Neural cell (in vitro differentiated cells): ENCODE measurements at regions not wholly inside any gene's neighbourhood (a gene's known extent, or its start where the extent isn't known, plus 50 kb on each side); places are given as distances from the start of the nearest gene placed in this dataset.

Experiments
- H2AFZ ChIP-seq: fragments of 200-600, 300-800 bp; sonication (generic), shearing (Covaris generic); 2 replicates; pipeline ENCODE4 v1.6.0; 2014; ENCODE audit warnings: low read depth, mild to moderate bottlenecking, antibody characterized with exemption, low read length, moderate library complexity
- H3F3A ChIP-seq: fragments of 200-600 bp; shearing (Covaris generic); 2 replicates; pipeline ENCODE4 v1.6.1; 2016; ENCODE audit warnings: mild to moderate bottlenecking, moderate library complexity, mixed read lengths, antibody characterized with exemption, low read length; ENCODE audit not compliant: insufficient read depth, poor library complexity, severe bottlenecking
- H3K27ac ChIP-seq: fragments of 200-600, 300-800 bp; sonication (generic), shearing (Covaris generic); 2 replicates; pipeline ENCODE4 v1.5.1; 2014; ENCODE audit warnings: mild to moderate bottlenecking, low read length, moderate library complexity
- H3K27me3 ChIP-seq: fragments of 300-800, 200-600 bp; sonication (generic), shearing (Covaris generic); 2 replicates; pipeline ENCODE4 v1.6.0; 2014; ENCODE audit warnings: mild to moderate bottlenecking, low read depth, low read length, moderate library complexity; ENCODE audit not compliant: insufficient read depth
- H3K36me3 ChIP-seq: fragments of 300-800, 200-600 bp; sonication (generic), shearing (Covaris generic); 2 replicates; pipeline ENCODE4 v1.5.1; 2014; ENCODE audit warnings: mild to moderate bottlenecking, antibody characterized with exemption, low read length, moderate library complexity; ENCODE audit not compliant: insufficient read depth
- H3K4me2 ChIP-seq: fragments of 300-800, 200-600 bp; sonication (generic), shearing (Covaris generic); 2 replicates; pipeline ENCODE4 v1.6.0; 2014; ENCODE audit warnings: mild to moderate bottlenecking, low read length
- H3K4me3 ChIP-seq: fragments of 300-800, 200-600 bp; sonication (generic), shearing (Covaris generic); 2 replicates; pipeline ENCODE4 v1.5.1; 2014; ENCODE audit warnings: mild to moderate bottlenecking, low read length, moderate library complexity
- H3K79me2 ChIP-seq: fragments of 200-600 bp; shearing (Covaris generic); replicated peaks from 2 replicates; pipeline ENCODE4 v1.6.0; 2014; ENCODE audit warnings: mild to moderate bottlenecking, low read length, moderate library complexity; ENCODE audit not compliant: insufficient read depth
- H3K9ac ChIP-seq: fragments of 300-800, 200-600 bp; sonication (generic), shearing (Covaris generic); 2 replicates; pipeline ENCODE4 v1.6.1; 2016; ENCODE audit warnings: mild to moderate bottlenecking, low read length, mixed read lengths
- H3K9me2 ChIP-seq: fragments of 200-600 bp; shearing (Covaris generic); 2 replicates; pipeline ENCODE4 v1.6.1; 2016; ENCODE audit warnings: mild to moderate bottlenecking, low read length, mixed read lengths; ENCODE audit not compliant: insufficient read depth
- H3K9me3 ChIP-seq: fragments of 200-600, 300-800 bp; sonication (generic), shearing (Covaris generic); 2 replicates; pipeline ENCODE4 v1.6.1; 2016; ENCODE audit warnings: mild to moderate bottlenecking, mixed run types, low read length, moderate library complexity, mixed read lengths
- H4K20me1 ChIP-seq: fragments of 200-600 bp; shearing (Covaris generic); 2 replicates; pipeline ENCODE4 v1.6.1; 2016; ENCODE audit warnings: mild to moderate bottlenecking, mixed run types; ENCODE audit not compliant: insufficient read depth
- EP300 ChIP-seq: fragments of 450-650 bp; conservative IDR thresholded peaks from 2 replicates; pipeline ENCODE4 v1.6.1; 2014; ENCODE audit warnings: antibody characterized with exemption, mild to moderate bottlenecking, moderate library complexity; ENCODE audit not compliant: poor library complexity, severe bottlenecking
- MXI1 ChIP-seq: fragments of 450-650 bp; conservative IDR thresholded peaks from 2 replicates; pipeline ENCODE4 v1.6.1; 2014; ENCODE audit warnings: antibody characterized with exemption, mild to moderate bottlenecking; ENCODE audit not compliant: poor library complexity, severe bottlenecking
- POLR2AphosphoS5 ChIP-seq: IDR thresholded peaks from 2 replicates; pipeline ENCODE4 v1.6.1; 2012
- RAD21 ChIP-seq: fragments of 450-650 bp; conservative IDR thresholded peaks from 2 replicates; pipeline ENCODE4 v1.6.1; 2014; ENCODE audit warnings: antibody characterized with exemption, mild to moderate bottlenecking, moderate library complexity
- SMC3 ChIP-seq: fragments of 450-650 bp; conservative IDR thresholded peaks from 2 replicates; pipeline ENCODE4 v1.6.1; 2014; ENCODE audit warnings: antibody characterized with exemption, mild to moderate bottlenecking, moderate library complexity; ENCODE audit not compliant: poor library complexity
- TF ChIP-seq, protein P1 (sequence below): fragments of 450-650 bp; IDR thresholded peaks from 2 replicates; pipeline ENCODE4 v1.5.1; 2014; ENCODE audit warnings: antibody characterized with exemption, mild to moderate bottlenecking, moderate library complexity; ENCODE audit not compliant: poor library complexity, severe bottlenecking
- TF ChIP-seq, protein P2 (sequence below): IDR thresholded peaks from 2 replicates; pipeline ENCODE4 v1.6.1; 2012; ENCODE audit warnings: borderline replicate concordance

DNA sequence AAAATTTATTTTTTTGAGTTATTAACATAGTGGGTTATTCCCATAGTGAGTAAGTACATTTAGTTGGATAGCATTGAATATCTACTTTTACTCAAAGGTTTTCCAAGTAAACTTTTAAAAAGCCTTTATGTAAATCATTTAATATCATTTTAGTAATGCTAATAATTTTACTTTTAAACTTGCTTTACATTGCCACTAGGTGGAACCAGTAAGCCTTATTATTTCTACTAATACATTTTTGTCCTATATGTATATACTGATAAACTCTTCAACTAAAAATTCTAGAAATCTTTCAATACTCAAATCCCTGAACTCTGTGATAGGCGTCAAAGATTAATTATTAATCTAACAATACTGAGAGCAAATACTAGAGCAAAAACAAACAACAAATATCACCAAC, 1709.2 kb upstream of the PCDH20 start:
- no peak overlapping the region for H3K4me2 ChIP-seq
- H3K27me3 ChIP-seq: no peaks in the 10 kb centered on the region
- peak; percentile 71 for TF ChIP-seq SMC3
- no peak for TF ChIP-seq POLR2AphosphoS5
- TF ChIP-seq, protein P1, sequence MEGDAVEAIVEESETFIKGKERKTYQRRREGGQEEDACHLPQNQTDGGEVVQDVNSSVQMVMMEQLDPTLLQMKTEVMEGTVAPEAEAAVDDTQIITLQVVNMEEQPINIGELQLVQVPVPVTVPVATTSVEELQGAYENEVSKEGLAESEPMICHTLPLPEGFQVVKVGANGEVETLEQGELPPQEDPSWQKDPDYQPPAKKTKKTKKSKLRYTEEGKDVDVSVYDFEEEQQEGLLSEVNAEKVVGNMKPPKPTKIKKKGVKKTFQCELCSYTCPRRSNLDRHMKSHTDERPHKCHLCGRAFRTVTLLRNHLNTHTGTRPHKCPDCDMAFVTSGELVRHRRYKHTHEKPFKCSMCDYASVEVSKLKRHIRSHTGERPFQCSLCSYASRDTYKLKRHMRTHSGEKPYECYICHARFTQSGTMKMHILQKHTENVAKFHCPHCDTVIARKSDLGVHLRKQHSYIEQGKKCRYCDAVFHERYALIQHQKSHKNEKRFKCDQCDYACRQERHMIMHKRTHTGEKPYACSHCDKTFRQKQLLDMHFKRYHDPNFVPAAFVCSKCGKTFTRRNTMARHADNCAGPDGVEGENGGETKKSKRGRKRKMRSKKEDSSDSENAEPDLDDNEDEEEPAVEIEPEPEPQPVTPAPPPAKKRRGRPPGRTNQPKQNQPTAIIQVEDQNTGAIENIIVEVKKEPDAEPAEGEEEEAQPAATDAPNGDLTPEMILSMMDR: peak; percentile 67
- peak; percentile 74 for TF ChIP-seq RAD21
- no peak overlapping the region for H3K4me3 ChIP-seq
- H3K9me3 ChIP-seq: no peaks in the 10 kb centered on the region
- H3K36me3 ChIP-seq: no peaks in the 10 kb centered on the region
- H3K27ac ChIP-seq: no peak overlapping the region
- H4K20me1 ChIP-seq: no peaks in the 10 kb centered on the region
- no peak overlapping the region for H3K9ac ChIP-seq
- no peaks in the 10 kb centered on the region for H3K79me2 ChIP-seq
- no peak overlapping the region for H2AFZ ChIP-seq
- no peaks in the 10 kb centered on the region for H3F3A ChIP-seq
- no peaks in the 10 kb centered on the region for H3K9me2 ChIP-seq

DNA sequence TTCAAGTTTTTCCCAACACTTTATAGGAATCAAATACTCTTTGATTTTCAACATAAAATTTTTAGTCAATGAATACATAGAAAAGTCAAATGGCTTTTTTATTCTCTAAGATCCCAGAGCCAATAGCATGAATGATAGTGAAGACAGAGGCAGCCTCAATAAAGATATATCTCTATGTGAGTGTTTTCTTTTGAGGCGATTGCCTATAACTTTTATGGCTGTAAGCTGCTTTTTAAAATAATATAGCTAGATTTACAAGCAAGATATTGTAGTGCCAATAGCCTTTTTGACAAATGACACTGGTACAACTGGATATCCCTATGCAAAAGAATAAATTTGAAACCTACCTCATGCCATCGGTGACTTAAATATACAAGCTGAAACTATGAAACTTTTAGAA, 1705.2 kb upstream of the PCDH20 start:
- Histone ChIP-seq H4K20me1 (no peaks in the 10 kb centered on the region), H3K27me3 (no peaks in the 10 kb centered on the region), H3K4me3 (no peak overlapping the region), H3K36me3 (no peaks in the 10 kb centered on the region), H3K9me2 (no peaks in the 10 kb centered on the region), H3K9ac (no peak overlapping the region), H3K4me2 (no peak overlapping the region), H3K79me2 (no peaks in the 10 kb centered on the region), H3K27ac (no peak overlapping the region), H2AFZ (no peak overlapping the region), H3F3A (no peaks in the 10 kb centered on the region), H3K9me3 (no peaks in the 10 kb centered on the region)
- TF ChIP-seq, protein P2, sequence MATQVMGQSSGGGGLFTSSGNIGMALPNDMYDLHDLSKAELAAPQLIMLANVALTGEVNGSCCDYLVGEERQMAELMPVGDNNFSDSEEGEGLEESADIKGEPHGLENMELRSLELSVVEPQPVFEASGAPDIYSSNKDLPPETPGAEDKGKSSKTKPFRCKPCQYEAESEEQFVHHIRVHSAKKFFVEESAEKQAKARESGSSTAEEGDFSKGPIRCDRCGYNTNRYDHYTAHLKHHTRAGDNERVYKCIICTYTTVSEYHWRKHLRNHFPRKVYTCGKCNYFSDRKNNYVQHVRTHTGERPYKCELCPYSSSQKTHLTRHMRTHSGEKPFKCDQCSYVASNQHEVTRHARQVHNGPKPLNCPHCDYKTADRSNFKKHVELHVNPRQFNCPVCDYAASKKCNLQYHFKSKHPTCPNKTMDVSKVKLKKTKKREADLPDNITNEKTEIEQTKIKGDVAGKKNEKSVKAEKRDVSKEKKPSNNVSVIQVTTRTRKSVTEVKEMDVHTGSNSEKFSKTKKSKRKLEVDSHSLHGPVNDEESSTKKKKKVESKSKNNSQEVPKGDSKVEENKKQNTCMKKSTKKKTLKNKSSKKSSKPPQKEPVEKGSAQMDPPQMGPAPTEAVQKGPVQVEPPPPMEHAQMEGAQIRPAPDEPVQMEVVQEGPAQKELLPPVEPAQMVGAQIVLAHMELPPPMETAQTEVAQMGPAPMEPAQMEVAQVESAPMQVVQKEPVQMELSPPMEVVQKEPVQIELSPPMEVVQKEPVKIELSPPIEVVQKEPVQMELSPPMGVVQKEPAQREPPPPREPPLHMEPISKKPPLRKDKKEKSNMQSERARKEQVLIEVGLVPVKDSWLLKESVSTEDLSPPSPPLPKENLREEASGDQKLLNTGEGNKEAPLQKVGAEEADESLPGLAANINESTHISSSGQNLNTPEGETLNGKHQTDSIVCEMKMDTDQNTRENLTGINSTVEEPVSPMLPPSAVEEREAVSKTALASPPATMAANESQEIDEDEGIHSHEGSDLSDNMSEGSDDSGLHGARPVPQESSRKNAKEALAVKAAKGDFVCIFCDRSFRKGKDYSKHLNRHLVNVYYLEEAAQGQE: no peak
- TF ChIP-seq EP300: no peak
- TF ChIP-seq, protein P1: no peak
- no peak for TF ChIP-seq POLR2AphosphoS5

DNA sequence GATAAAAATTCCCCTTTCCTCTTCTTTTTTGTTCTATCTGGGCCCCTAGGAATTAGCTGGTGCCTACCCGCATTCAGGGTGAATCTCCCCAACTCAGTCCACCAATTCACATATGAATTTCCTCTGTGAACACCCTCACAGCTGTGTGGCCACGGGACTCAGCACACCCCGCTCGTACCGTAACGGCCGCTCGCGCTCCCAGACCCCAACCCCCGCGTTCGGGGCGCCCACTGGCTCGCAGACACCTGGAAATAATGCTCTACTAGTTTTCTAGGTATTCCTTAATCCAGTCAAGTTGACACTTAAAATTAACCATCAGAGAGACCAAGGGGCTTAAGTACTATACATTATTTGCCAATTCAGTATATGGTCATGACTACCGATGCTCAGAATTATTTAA, 1702.1 kb upstream of the PCDH20 start:
- no peaks in the 10 kb centered on the region for H3F3A ChIP-seq
- no peaks in the 10 kb centered on the region for H3K27me3 ChIP-seq
- H2AFZ ChIP-seq: no peak overlapping the region
- H3K79me2 ChIP-seq: no peaks in the 10 kb centered on the region
- no peak overlapping the region for H3K4me3 ChIP-seq
- H3K9me2 ChIP-seq: no peaks in the 10 kb centered on the region
- no peaks in the 10 kb centered on the region for H3K36me3 ChIP-seq
- H3K4me2 ChIP-seq: no peak overlapping the region
- no peaks in the 10 kb centered on the region for H3K9me3 ChIP-seq
- no peak overlapping the region for H3K27ac ChIP-seq
- TF ChIP-seq EP300: no peak
- TF ChIP-seq, protein P2: no peak
- no peak for TF ChIP-seq SMC3
- TF ChIP-seq MXI1: no peak
- no peak overlapping the region for H3K9ac ChIP-seq
- H4K20me1 ChIP-seq: no peaks in the 10 kb centered on the region
